Panc1 (cell line): ENCODE measurements at regions not wholly inside any gene's neighbourhood (a gene's known extent, or its start where the extent isn't known, plus 50 kb on each side); places are given as distances from the start of the nearest gene placed in this dataset.

Source experiments
- POLR2AphosphoS5 ChIP-seq: IDR thresholded peaks from 2 replicates; pipeline ENCODE4 v1.6.1; 2012; ENCODE audit warnings: mild to moderate bottlenecking, low read depth, low read length, moderate library complexity
- SIN3A ChIP-seq: IDR thresholded peaks from 2 replicates; pipeline ENCODE4 v1.6.1; 2012; ENCODE audit warnings: low read depth, mild to moderate bottlenecking, low read length, moderate library complexity, borderline replicate concordance; ENCODE audit not compliant: insufficient read depth
- TCF7L2 ChIP-seq: IDR thresholded peaks from 2 replicates; pipeline ENCODE4 v1.6.1; 2011; ENCODE audit warnings: mild to moderate bottlenecking, low read depth, low read length, inconsistent platforms
- TF ChIP-seq, protein P1 (sequence below): fragments of 450-650 bp; IDR thresholded peaks from 2 replicates; pipeline ENCODE4 v1.5.1; 2017; ENCODE audit warnings: mild to moderate bottlenecking
- TF ChIP-seq, protein P2 (sequence below), 2 experiments: IDR thresholded peaks; 2 replicates each; pipeline ENCODE4 v1.6.1; 2011 to 2012; ENCODE audit warnings: low read depth in 2 of 2, control low read depth in 1 of 2, low read length in 1 of 2, mild to moderate bottlenecking in 1 of 2, moderate library complexity in 1 of 2; ENCODE audit not compliant: insufficient read depth in 1 of 2

DNA sequence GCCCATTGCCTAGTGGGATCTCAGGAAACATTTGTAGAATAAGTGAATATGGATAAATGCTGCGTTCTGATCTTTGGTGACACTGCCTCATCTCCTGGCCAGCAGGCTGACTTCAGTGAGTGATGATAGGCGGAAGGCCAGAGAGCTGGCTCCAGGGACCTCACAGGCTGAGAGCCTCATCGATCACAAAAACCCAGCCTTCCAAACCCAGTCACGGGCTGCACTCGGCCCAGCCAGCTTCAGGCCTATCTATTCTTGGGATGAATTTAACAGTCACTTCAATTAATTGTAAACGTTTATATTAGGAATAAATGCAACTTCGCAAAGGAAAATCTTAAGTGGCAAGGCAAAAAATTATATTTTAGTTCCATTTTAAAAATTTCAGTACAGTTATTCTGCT is 201.6 kb downstream of the IRX2 start:
- TF ChIP-seq, protein P1, sequence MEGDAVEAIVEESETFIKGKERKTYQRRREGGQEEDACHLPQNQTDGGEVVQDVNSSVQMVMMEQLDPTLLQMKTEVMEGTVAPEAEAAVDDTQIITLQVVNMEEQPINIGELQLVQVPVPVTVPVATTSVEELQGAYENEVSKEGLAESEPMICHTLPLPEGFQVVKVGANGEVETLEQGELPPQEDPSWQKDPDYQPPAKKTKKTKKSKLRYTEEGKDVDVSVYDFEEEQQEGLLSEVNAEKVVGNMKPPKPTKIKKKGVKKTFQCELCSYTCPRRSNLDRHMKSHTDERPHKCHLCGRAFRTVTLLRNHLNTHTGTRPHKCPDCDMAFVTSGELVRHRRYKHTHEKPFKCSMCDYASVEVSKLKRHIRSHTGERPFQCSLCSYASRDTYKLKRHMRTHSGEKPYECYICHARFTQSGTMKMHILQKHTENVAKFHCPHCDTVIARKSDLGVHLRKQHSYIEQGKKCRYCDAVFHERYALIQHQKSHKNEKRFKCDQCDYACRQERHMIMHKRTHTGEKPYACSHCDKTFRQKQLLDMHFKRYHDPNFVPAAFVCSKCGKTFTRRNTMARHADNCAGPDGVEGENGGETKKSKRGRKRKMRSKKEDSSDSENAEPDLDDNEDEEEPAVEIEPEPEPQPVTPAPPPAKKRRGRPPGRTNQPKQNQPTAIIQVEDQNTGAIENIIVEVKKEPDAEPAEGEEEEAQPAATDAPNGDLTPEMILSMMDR: no peak
- TF ChIP-seq POLR2AphosphoS5 (no peak), TCF7L2 (no peak), SIN3A (no peak)
- TF ChIP-seq, protein P2, sequence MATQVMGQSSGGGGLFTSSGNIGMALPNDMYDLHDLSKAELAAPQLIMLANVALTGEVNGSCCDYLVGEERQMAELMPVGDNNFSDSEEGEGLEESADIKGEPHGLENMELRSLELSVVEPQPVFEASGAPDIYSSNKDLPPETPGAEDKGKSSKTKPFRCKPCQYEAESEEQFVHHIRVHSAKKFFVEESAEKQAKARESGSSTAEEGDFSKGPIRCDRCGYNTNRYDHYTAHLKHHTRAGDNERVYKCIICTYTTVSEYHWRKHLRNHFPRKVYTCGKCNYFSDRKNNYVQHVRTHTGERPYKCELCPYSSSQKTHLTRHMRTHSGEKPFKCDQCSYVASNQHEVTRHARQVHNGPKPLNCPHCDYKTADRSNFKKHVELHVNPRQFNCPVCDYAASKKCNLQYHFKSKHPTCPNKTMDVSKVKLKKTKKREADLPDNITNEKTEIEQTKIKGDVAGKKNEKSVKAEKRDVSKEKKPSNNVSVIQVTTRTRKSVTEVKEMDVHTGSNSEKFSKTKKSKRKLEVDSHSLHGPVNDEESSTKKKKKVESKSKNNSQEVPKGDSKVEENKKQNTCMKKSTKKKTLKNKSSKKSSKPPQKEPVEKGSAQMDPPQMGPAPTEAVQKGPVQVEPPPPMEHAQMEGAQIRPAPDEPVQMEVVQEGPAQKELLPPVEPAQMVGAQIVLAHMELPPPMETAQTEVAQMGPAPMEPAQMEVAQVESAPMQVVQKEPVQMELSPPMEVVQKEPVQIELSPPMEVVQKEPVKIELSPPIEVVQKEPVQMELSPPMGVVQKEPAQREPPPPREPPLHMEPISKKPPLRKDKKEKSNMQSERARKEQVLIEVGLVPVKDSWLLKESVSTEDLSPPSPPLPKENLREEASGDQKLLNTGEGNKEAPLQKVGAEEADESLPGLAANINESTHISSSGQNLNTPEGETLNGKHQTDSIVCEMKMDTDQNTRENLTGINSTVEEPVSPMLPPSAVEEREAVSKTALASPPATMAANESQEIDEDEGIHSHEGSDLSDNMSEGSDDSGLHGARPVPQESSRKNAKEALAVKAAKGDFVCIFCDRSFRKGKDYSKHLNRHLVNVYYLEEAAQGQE (IDR thresholded peaks at IDR 0.05; ENCODE audit: insufficient read depth in 1 of 2, low read depth in 2 of 2, low read length in 1 of 2): no peak
